G401 (cell line): ENCODE measurements at regions not wholly inside any gene's neighbourhood (a gene's known extent, or its start where the extent isn't known, plus 50 kb on each side); places are given as distances from the start of the nearest gene placed in this dataset.

Experiments used
- DNase-seq: peaks from one replicate; pipeline ENCODE4 v3.0.0-alpha.2; 2015; ENCODE audit warnings: low spot score
- in situ Hi-C: cut with HindIII; loops from 2 replicates; pipeline ENCODE4 v1.10.0; 2016; ENCODE audit warnings: low sequenced_read_pairs, mixed read lengths

GRCh38 chr21:38037416-38037815, 121.2 kb upstream of the KCNJ6 start:
- DNase-seq, result no peak
- in situ Hi-C loops, result no loop called here

- DNase-seq, result no peak
- in situ Hi-C loops, result no loop called here
These were observed 123.1 kb upstream of the KCNJ6 start for GRCh38 chr21:38039369-38039768.

GRCh38 chr21:38039841-38040240, 123.6 kb upstream of the KCNJ6 start:
- DNase-seq, result no peak
- in situ Hi-C loops, result no loop called here

- in situ Hi-C loops, result no loop called here
- no peak for DNase-seq
These were observed 125.2 kb upstream of the KCNJ6 start for GRCh38 chr21:38041493-38041892.

- DNase-seq, result no peak
- in situ Hi-C loops, result no loop called here
These were observed 126.0 kb upstream of the KCNJ6 start for GRCh38 chr21:38042246-38042645.

- in situ Hi-C loops, result no loop called here
- no peak for DNase-seq
These were observed 131.9 kb upstream of the KCNJ6 start for GRCh38 chr21:38048167-38048566.

GRCh38 chr21:38054334-38054733, 138.1 kb upstream of the KCNJ6 start:
- no peak for DNase-seq
- in situ Hi-C loops, result no loop called here

- in situ Hi-C loops, result no loop called here
- no peak for DNase-seq
These were observed 140.2 kb upstream of the KCNJ6 start for GRCh38 chr21:38056481-38056880.

GRCh38 chr21:38057626-38058025, 141.4 kb upstream of the KCNJ6 start:
- no peak for DNase-seq
- in situ Hi-C loops, result no loop called here

- in situ Hi-C loops, result no loop called here
- no peak for DNase-seq
These were observed 144.3 kb upstream of the KCNJ6 start for GRCh38 chr21:38060533-38060932.

- DNase-seq, result no peak
- in situ Hi-C loops, result no loop called here
These were observed 151.0 kb upstream of the KCNJ6 start for GRCh38 chr21:38067086-38067739.

- in situ Hi-C loops, result no loop called here
These were observed 156.2 kb upstream of the KCNJ6 start for GRCh38 chr21:38072489-38072888.

GRCh38 chr21:38075833-38076587, 159.8 kb upstream of the KCNJ6 start:
- in situ Hi-C loops, result no loop called here
- DNase-seq, result no peak

More at GRCh38 chr21:38072489-38072888, 156.2 kb upstream of the KCNJ6 start:
- DNase-seq, result no peak

GRCh38 chr21:38077569-38077968, 161.3 kb upstream of the KCNJ6 start:
- DNase-seq, result no peak
- in situ Hi-C loops, result no loop called here

- in situ Hi-C loops, result no loop called here
- no peak for DNase-seq
These were observed 164.6 kb upstream of the KCNJ6 start for GRCh38 chr21:38080888-38081287.

GRCh38 chr21:38081708-38082107, 165.5 kb upstream of the KCNJ6 start:
- no peak for DNase-seq
- in situ Hi-C loops, result no loop called here

- in situ Hi-C loops, result no loop called here
- no peak for DNase-seq
These were observed 166.8 kb upstream of the KCNJ6 start for GRCh38 chr21:38082936-38083485.

GRCh38 chr21:38083535-38083934, 167.3 kb upstream of the KCNJ6 start:
- in situ Hi-C loops, result no loop called here
- no peak for DNase-seq

GRCh38 chr21:38086580-38086979, 170.2 kb upstream of the KCNJ15 start:
- no peak for DNase-seq
- in situ Hi-C loops, result no loop called here

- in situ Hi-C loops, result no loop called here
These were observed 167.7 kb upstream of the KCNJ15 start for GRCh38 chr21:38088916-38089762.

More at GRCh38 chr21:38088916-38089762, 167.7 kb upstream of the KCNJ15 start:
- no peak for DNase-seq
